Activated CD8-positive, alpha-beta T cell treated with anti-CD3 and anti-CD28 coated beads, Interleukin-2, amount 10 ng/mL, durations not matched to agents 7 days and 5 days (primary cell): ENCODE measurements at regions not wholly inside any gene's neighbourhood (a gene's known extent, or its start where the extent isn't known, plus 50 kb on each side); places are given as distances from the start of the nearest gene placed in this dataset.
"Not testable (repeated sequence)": the region's sequence is repeated elsewhere in the genome, so short reads cannot be mapped to it uniquely, and the experiment has no call there.

Experiments
- ATAC-seq: fragments of 150-1000 bp; cut with Tn5 transposase; one replicate; pipeline ENCODE4 v1.10.0; 2021; ENCODE audit warnings: moderate library complexity
- CTCF ChIA-PET: fragments of 350-600 bp; sonication (Branson Sonifier 250); formaldehyde crosslinking; loops from one replicate; lab custom pipeline; 2021; ENCODE audit warnings: antibody characterized with exemption; lab: Charles Lee
- POLR2A ChIA-PET: fragments of 350-600 bp; sonication (Branson Sonifier 250); formaldehyde crosslinking; loops from one replicate; lab custom pipeline; 2021; ENCODE audit warnings: antibody characterized with exemption; lab: Charles Lee
- DNase-seq: peaks from one replicate; pipeline ENCODE4 v3.0.0-alpha.2; 2020
- H3K27ac Mint-ChIP-seq: one replicate; pipeline ENCODE4 v1.8.0; 2021; ENCODE audit warnings: mild to moderate bottlenecking, mixed read lengths
- H3K27me3 Mint-ChIP-seq: one replicate; pipeline ENCODE4 v1.8.0; 2021; ENCODE audit warnings: low read depth, mixed read lengths
- H3K36me3 Mint-ChIP-seq: one replicate; pipeline ENCODE4 v1.8.0; 2021; ENCODE audit warnings: low read depth, mixed read lengths
- H3K4me1 Mint-ChIP-seq: one replicate; pipeline ENCODE4 v1.8.0; 2021; ENCODE audit warnings: low read depth, mixed read lengths
- H3K4me3 Mint-ChIP-seq: one replicate; pipeline ENCODE4 v1.8.0; 2021; ENCODE audit warnings: mild to moderate bottlenecking, mixed read lengths
- H3K9me3 Mint-ChIP-seq: one replicate; pipeline ENCODE4 v1.8.0; 2022; ENCODE audit warnings: mixed read lengths; ENCODE audit not compliant: insufficient read depth

GRCh38 chr21:10413247-10414120, 107.9 kb upstream of the TPTE start:
- H3K27me3 Mint-ChIP-seq, POLR2A ChIA-PET: not testable (repeated sequence)

DNA sequence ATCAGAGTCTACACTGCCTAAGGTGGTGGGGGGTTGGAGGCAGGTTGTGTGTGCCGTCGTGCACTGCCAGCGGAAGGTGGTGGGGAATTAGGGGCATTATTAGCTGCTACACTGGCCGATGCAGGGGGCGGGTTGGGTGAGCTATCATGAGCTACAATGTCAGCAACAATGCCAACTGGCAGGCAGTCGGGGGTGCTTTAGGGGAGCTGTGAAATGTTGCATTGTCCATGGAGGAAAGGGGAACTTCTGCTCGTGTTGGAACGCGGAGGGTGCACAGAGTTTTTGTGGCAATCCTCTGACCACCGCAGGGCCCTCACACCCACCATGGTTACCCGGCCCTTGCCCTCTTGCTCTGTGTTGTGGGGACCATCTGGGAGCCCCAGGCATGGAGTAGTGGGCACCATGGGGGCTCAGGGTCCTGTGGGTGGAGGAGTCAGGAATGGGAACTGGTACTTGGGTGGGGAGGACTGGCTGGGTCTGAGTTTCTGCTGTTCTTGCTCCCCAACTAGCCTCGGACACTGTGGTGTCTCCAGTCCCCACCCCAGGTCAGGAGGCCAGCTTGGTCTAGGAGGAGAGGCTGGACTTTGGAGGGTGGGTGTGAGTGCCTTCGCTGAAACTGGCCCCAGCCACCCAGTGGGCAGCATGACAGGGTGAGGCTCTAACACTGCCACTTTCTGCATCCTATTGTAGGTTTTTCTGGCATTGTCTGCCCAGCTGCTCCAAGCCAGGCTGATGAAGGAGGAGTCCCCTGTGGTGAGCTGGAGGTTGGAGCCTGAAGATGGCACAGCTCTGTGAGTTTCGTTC, 107.1 kb upstream of the TPTE start:
- H3K36me3 Mint-ChIP-seq, DNase-seq, H3K27me3 Mint-ChIP-seq, ATAC-seq, H3K9me3 Mint-ChIP-seq, CTCF ChIA-PET, POLR2A ChIA-PET, H3K27ac Mint-ChIP-seq, H3K4me3 Mint-ChIP-seq, H3K4me1 Mint-ChIP-seq: not testable (repeated sequence)

More at GRCh38 chr21:10413247-10414120, 107.9 kb upstream of the TPTE start:
- H3K4me3 Mint-ChIP-seq, H3K36me3 Mint-ChIP-seq, DNase-seq, CTCF ChIA-PET, H3K9me3 Mint-ChIP-seq, H3K27ac Mint-ChIP-seq, ATAC-seq, H3K4me1 Mint-ChIP-seq: not testable (repeated sequence)

DNA sequence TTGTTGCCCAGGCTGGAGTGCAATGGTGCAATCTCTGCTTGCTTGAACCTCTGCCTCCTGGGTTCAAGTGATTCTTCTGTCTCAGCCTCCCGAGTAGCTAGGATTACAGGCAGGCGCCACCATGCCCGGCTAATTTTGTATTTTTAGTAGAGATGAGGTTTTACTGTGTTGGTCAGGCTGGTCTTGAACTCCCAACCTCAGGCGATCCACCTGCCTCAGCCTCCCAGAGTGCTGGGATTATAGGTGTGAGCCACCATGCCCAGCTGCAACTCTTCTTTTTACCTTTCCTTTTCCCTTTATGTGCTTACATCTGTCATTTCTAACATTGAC, 106.5 kb upstream of the TPTE start:
- H3K27ac Mint-ChIP-seq, H3K4me1 Mint-ChIP-seq, H3K9me3 Mint-ChIP-seq, CTCF ChIA-PET, POLR2A ChIA-PET, DNase-seq, H3K4me3 Mint-ChIP-seq, ATAC-seq, H3K27me3 Mint-ChIP-seq, H3K36me3 Mint-ChIP-seq: not testable (repeated sequence)

DNA sequence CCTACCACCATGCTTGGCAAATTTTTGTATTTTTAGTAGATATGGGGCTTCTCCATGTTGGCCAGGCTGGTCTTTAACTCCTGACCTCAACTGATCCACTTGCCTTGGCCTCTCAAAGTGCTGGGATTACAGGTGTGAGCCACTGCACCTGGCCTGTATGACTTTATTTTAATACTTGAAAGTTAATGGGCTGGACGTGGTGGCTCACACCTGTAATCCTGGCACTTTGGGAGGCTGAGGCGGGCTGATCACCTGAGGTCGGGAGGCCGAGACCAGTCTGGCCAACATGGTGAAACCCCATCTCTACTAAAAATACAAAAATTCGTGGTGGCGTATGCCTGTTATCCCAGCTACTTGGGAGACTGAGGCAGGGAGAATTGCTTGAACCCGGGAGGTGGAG, 105.9 kb upstream of the TPTE start:
- not testable (repeated sequence) for H3K4me1 Mint-ChIP-seq

DNA sequence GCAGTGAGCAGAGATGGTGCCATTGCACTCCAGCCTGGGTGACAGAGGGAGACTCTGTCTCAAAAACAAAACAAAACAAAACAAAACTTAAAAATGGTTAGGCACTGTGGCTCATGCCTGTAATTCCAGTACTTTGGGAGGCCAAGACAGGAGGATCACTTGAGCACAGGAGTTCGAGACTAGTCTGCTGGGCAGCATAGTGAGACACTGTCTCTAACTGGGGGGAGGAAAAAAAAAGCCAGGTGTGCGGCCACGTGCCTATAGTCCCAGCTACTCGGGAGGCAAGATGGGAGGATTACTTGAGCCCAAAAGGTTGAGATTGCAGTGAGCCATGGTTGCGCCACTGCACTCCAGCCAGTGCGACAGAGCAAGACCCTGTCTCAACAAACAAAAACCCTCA, 105.5 kb upstream of the TPTE start:
- H3K27me3 Mint-ChIP-seq, H3K9me3 Mint-ChIP-seq, POLR2A ChIA-PET, CTCF ChIA-PET, H3K36me3 Mint-ChIP-seq, ATAC-seq, H3K27ac Mint-ChIP-seq, H3K4me1 Mint-ChIP-seq, DNase-seq, H3K4me3 Mint-ChIP-seq: not testable (repeated sequence)

More for the DNA sequence above, 105.9 kb upstream of the TPTE start:
- DNase-seq, H3K9me3 Mint-ChIP-seq, H3K36me3 Mint-ChIP-seq, ATAC-seq, POLR2A ChIA-PET, H3K4me3 Mint-ChIP-seq, H3K27ac Mint-ChIP-seq, CTCF ChIA-PET, H3K27me3 Mint-ChIP-seq: not testable (repeated sequence)

DNA sequence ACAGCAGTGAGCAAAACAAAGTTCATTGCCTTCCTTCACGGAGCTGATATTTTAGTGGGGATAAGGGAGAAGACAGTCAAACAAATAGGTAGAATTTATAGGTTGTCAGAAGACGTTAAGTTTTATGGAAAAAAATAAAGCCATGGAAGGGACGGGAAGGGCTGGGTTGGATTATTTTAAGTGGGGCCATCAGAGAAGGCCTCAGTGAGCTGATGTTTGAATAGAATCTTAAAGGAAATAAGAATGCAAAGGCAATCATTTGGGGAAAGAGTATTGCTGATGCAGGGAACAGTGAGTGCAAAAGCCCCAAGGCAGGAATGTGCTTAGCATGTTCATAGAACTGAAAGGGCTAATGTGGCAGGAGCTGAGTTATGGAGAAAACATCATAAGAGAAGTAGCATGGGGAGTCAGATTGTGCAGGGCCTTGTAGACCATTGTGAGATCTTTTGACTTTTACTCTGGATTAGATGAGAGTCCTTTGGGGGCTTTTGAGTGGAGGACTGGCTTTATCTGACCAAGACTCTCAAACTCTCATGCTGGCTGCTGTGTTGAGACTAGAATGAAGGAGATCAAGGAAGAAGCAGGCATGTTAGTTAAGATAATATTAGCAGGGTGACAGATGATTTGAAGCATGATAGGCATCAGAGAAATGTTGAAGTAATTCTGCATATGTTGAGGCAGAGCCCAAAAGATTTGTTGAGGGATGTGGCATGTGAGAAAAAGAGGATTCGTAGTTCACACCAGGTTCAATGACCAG, 104.5 kb upstream of the TPTE start:
- CTCF ChIA-PET, H3K4me1 Mint-ChIP-seq, H3K27me3 Mint-ChIP-seq, DNase-seq, POLR2A ChIA-PET, H3K4me3 Mint-ChIP-seq, H3K36me3 Mint-ChIP-seq, ATAC-seq, H3K27ac Mint-ChIP-seq, H3K9me3 Mint-ChIP-seq: not testable (repeated sequence)

DNA sequence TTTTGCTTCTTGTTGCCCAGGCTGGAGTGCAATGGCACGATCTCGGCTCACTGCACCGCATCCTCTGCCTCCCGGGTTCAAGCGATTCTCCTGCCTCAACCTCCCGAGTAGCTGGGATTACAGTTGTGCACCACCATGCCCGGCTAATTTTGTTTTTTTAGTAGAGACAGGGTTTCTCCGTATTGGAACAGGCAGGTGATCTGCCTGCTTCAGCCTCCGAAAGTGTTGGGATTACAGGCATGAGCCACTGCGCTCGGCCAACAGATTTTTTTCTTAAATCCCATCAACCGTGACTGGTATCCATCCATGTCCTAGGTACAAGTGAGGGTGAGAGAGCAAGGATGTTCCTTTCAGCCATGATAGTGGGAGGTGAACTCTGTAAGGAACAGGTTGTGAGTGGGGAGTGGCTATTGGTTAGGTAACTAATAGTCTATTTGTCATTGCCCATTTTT, 103.8 kb upstream of the TPTE start:
- DNase-seq, H3K4me1 Mint-ChIP-seq, CTCF ChIA-PET, H3K27me3 Mint-ChIP-seq, POLR2A ChIA-PET, H3K27ac Mint-ChIP-seq, H3K4me3 Mint-ChIP-seq, ATAC-seq, H3K36me3 Mint-ChIP-seq, H3K9me3 Mint-ChIP-seq: not testable (repeated sequence)

DNA sequence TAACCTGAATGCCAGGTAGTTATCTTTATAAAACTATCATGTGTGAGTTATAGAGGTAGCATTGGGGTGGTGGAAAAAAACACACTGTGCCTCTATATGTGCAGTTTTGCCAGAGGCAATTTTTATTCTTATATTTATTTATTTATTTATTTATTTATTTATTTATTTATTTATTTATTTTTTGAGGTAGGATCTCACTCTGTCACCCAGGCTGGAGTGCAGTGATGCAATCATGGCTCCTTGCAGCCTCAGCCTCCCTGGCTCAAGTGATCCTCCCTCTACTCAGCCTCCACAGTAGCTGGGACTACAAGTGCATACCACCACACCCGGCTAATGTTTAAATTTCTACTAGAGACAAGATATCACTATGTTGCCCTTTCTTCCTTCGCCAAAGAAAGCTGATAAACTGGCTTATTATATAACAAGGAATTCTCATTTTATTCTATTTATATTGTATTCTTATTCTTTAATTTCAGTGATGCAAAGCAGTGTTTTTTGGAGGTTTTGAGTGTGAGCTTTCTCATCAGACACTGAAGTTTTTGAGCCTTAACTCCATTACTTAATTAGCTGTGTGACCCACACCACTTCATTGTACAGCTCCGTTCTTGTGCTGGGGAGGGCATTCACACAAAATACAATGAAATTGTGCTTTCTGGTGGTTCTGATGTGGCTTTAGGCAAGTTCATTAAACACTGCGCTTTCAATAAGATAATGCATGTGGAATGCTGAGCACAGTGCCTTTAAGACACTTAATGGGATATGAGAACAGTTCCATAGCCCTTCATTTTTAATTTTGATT, 102.9 kb upstream of the TPTE start:
- H3K4me1 Mint-ChIP-seq, H3K36me3 Mint-ChIP-seq, ATAC-seq, H3K27me3 Mint-ChIP-seq, H3K27ac Mint-ChIP-seq, CTCF ChIA-PET, DNase-seq, POLR2A ChIA-PET, H3K9me3 Mint-ChIP-seq, H3K4me3 Mint-ChIP-seq: not testable (repeated sequence)

GRCh38 chr21:10421199-10421598, 100.2 kb upstream of the TPTE start:
- not testable (repeated sequence) for H3K27ac Mint-ChIP-seq

GRCh38 chr21:10421601-10422000, 99.8 kb upstream of the TPTE start:
- H3K9me3 Mint-ChIP-seq, H3K27ac Mint-ChIP-seq, H3K27me3 Mint-ChIP-seq, ATAC-seq, H3K4me1 Mint-ChIP-seq, H3K4me3 Mint-ChIP-seq, POLR2A ChIA-PET, CTCF ChIA-PET, DNase-seq, H3K36me3 Mint-ChIP-seq: not testable (repeated sequence)

More at GRCh38 chr21:10421199-10421598, 100.2 kb upstream of the TPTE start:
- POLR2A ChIA-PET, H3K9me3 Mint-ChIP-seq, H3K27me3 Mint-ChIP-seq, CTCF ChIA-PET, ATAC-seq, DNase-seq, H3K4me3 Mint-ChIP-seq, H3K4me1 Mint-ChIP-seq, H3K36me3 Mint-ChIP-seq: not testable (repeated sequence)

DNA sequence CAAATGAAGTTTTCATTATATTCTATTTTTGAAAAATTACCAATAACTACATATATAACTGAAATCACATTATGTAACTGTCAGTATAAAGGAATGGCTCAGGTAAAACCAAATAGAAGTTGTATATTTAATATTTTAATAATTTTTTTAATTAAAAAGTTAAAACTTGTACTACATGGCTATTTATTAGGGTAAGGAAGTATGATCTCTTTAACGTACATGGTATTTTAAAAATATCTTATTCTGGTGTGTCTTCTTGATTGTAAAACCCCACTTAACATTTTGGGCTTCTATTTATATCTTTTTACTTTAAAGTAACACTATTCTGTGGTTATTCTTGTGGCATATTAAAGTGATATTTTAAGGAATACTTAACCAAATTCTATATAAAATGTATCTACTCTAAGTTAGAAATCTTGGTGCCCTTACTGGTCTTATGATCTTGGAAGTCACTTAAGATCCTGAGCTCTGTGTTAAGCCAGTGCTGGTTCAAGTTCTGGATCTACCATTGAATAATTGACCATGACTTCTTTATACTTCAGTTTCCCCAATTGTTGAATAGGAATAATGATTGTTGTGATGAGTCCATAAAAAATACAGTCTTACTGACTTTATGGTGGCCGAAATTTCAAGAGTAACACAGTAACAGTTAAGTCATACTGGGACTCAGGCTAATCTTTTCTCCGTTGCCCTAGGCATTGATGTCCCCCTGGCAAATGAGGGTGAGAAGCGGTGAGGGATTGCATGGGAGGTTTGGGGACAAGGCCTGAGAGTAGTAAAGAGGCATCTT, 97.1 kb upstream of the TPTE start:
- POLR2A ChIA-PET, CTCF ChIA-PET, ATAC-seq, H3K36me3 Mint-ChIP-seq, H3K9me3 Mint-ChIP-seq, H3K27ac Mint-ChIP-seq, H3K4me1 Mint-ChIP-seq, H3K4me3 Mint-ChIP-seq, DNase-seq, H3K27me3 Mint-ChIP-seq: not testable (repeated sequence)
